ENCODE measurements at regions not wholly inside any gene's neighbourhood (a gene's known extent, or its start where the extent isn't known, plus 50 kb on each side); places are given as distances from the start of the nearest gene placed in this dataset.

GRCh38 chrX:114097866-114098265 lies 486.0 kb upstream of the HTR2C start:
- Histone ChIP-seq H3K4me3 (ENCODE audit: low read length) (no peak overlapping the region), H3K27ac (ENCODE audit: low read length) (no peak overlapping the region), H3K4me2 (ENCODE audit: low read length) (no peak overlapping the region), H2AFZ (ENCODE audit: low read depth, low read length) (no peak overlapping the region), H3K9me2 (ENCODE audit: insufficient read depth, low read length) (no peaks in the 10 kb centered on the region), H3K27me3 (ENCODE audit: insufficient read depth, low read depth, low read length) (no peaks in the 10 kb centered on the region), H3K9me3 (ENCODE audit: low read length) (no peaks in the 10 kb centered on the region), H4K20me1 (ENCODE audit: insufficient read depth) (no peaks in the 10 kb centered on the region), H3K9ac (ENCODE audit: low read length) (no peak overlapping the region), H3K36me3 (ENCODE audit: insufficient read depth, low read length) (no peaks in the 10 kb centered on the region), H3K79me2 (replicated peaks; ENCODE audit: insufficient read depth, low read length) (no peaks in the 10 kb centered on the region), H3F3A (ENCODE audit: insufficient read depth, low read length, poor library complexity, severe bottlenecking) (no peaks in the 10 kb centered on the region)
- no peak for TF ChIP-seq POLR2AphosphoS5 (IDR thresholded peaks at IDR 0.05)
- no peak for TF ChIP-seq RAD21 (conservative IDR thresholded peaks at IDR 0.05)
- TF ChIP-seq, protein P1, sequence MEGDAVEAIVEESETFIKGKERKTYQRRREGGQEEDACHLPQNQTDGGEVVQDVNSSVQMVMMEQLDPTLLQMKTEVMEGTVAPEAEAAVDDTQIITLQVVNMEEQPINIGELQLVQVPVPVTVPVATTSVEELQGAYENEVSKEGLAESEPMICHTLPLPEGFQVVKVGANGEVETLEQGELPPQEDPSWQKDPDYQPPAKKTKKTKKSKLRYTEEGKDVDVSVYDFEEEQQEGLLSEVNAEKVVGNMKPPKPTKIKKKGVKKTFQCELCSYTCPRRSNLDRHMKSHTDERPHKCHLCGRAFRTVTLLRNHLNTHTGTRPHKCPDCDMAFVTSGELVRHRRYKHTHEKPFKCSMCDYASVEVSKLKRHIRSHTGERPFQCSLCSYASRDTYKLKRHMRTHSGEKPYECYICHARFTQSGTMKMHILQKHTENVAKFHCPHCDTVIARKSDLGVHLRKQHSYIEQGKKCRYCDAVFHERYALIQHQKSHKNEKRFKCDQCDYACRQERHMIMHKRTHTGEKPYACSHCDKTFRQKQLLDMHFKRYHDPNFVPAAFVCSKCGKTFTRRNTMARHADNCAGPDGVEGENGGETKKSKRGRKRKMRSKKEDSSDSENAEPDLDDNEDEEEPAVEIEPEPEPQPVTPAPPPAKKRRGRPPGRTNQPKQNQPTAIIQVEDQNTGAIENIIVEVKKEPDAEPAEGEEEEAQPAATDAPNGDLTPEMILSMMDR (IDR thresholded peaks at IDR 0.05; ENCODE audit: poor library complexity, severe bottlenecking) = no peak
- no peak for TF ChIP-seq SMC3 (conservative IDR thresholded peaks at IDR 0.05; ENCODE audit: poor library complexity)
- TF ChIP-seq TAF1 (IDR thresholded peaks at IDR 0.05; ENCODE audit: low read depth) = no peak
- no peak for TF ChIP-seq MXI1 (conservative IDR thresholded peaks at IDR 0.05; ENCODE audit: poor library complexity, severe bottlenecking)
- TF ChIP-seq EP300 (conservative IDR thresholded peaks at IDR 0.05; ENCODE audit: poor library complexity, severe bottlenecking) = no peak
- no peak for TF ChIP-seq EZH2 (IDR thresholded peaks at IDR 0.05; ENCODE audit: borderline replicate concordance, insufficient read depth, low read length, poor library complexity, severe bottlenecking)
- TF ChIP-seq REST (IDR thresholded peaks at IDR 0.05; ENCODE audit: borderline replicate concordance) = no peak

GRCh38 chrX:114097427-114097826 lies 486.5 kb upstream of the HTR2C start:
- Histone ChIP-seq H3K79me2 (replicated peaks; ENCODE audit: insufficient read depth, low read length) (no peaks in the 10 kb centered on the region), H3K9me3 (ENCODE audit: low read length) (no peaks in the 10 kb centered on the region), H3K27ac (ENCODE audit: low read length) (no peak overlapping the region), H3K9me2 (ENCODE audit: insufficient read depth, low read length) (no peaks in the 10 kb centered on the region), H4K20me1 (ENCODE audit: insufficient read depth) (no peaks in the 10 kb centered on the region), H3K27me3 (ENCODE audit: insufficient read depth, low read depth, low read length) (no peaks in the 10 kb centered on the region), H3K36me3 (ENCODE audit: insufficient read depth, low read length) (no peaks in the 10 kb centered on the region), H3K4me3 (ENCODE audit: low read length) (no peak overlapping the region), H3F3A (ENCODE audit: insufficient read depth, low read length, poor library complexity, severe bottlenecking) (no peaks in the 10 kb centered on the region), H3K9ac (ENCODE audit: low read length) (no peak overlapping the region), H3K4me2 (ENCODE audit: low read length) (no peak overlapping the region), H2AFZ (ENCODE audit: low read depth, low read length) (no peak overlapping the region)
- no peak for TF ChIP-seq EZH2 (IDR thresholded peaks at IDR 0.05; ENCODE audit: borderline replicate concordance, insufficient read depth, low read length, poor library complexity, severe bottlenecking)
- TF ChIP-seq POLR2AphosphoS5 (IDR thresholded peaks at IDR 0.05) = no peak
- no peak for TF ChIP-seq RAD21 (conservative IDR thresholded peaks at IDR 0.05)
- TF ChIP-seq TAF1 (IDR thresholded peaks at IDR 0.05; ENCODE audit: low read depth) = no peak
- TF ChIP-seq SMC3 (conservative IDR thresholded peaks at IDR 0.05; ENCODE audit: poor library complexity) = no peak
- TF ChIP-seq, protein P1 (IDR thresholded peaks at IDR 0.05; ENCODE audit: poor library complexity, severe bottlenecking) = no peak
- TF ChIP-seq REST (IDR thresholded peaks at IDR 0.05; ENCODE audit: borderline replicate concordance) = no peak
- no peak for TF ChIP-seq MXI1 (conservative IDR thresholded peaks at IDR 0.05; ENCODE audit: poor library complexity, severe bottlenecking)
- no peak for TF ChIP-seq EP300 (conservative IDR thresholded peaks at IDR 0.05; ENCODE audit: poor library complexity, severe bottlenecking)
